ENCODE measurements at regions not wholly inside any gene's neighbourhood (a gene's known extent, or its start where the extent isn't known, plus 50 kb on each side); places are given as distances from the start of the nearest gene placed in this dataset.

DNA sequence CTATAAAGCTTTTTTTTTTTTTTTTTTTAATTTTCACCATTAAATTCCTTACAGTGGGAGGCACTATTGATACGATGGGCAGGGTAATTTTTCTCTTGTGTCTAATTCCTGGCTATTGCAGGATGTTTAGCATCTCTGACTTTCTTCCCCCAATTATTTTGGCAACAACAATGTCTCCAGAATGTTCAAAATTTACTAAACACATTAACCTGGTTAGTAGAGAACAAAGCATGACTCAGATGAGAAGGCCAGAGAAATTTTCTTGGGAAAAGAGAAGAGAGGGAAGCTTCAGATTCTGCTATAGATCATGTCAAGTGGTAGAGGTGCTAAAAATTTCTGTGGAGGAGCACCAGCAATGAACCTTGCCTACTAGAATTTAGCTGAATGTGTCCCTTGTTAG lies 171.5 kb upstream of the PRICKLE1 start:
- Histone ChIP-seq H2AFZ (ENCODE audit: control insufficient read depth, low read length) (no peak overlapping the region), H3K9me3 (ENCODE audit: control insufficient read depth, low read depth, low read length) (no peaks in the 10 kb centered on the region), H3K27me3 (ENCODE audit: control insufficient read depth, extremely low read depth, insufficient read depth, low read length) (no peaks in the 10 kb centered on the region), H3K27ac (ENCODE audit: control insufficient read depth, insufficient read depth, low read length) (no peak overlapping the region), H3K9ac (ENCODE audit: control insufficient read depth, extremely low read depth, insufficient read depth, low read length) (no peak overlapping the region), H3K36me3 (ENCODE audit: control insufficient read depth in 2 of 2, extremely low read depth in 1 of 2, insufficient read depth in 2 of 2, low read length in 2 of 2) (no peaks in the 10 kb centered on the region), H3K4me3 (ENCODE audit: control insufficient read depth in 2 of 3, extremely low read depth in 1 of 3, insufficient read depth in 2 of 3, low read depth in 1 of 3, low read length in 3 of 3) (no peak overlapping the region), H3K4me1 (ENCODE audit: control insufficient read depth, extremely low read depth, insufficient read depth, low read length) (peaks cover 38% of the 10 kb centered on the region), H4K20me1 (ENCODE audit: control insufficient read depth, extremely low read depth, insufficient read depth, low read length) (no peaks in the 10 kb centered on the region), H3K4me2 (ENCODE audit: control insufficient read depth, extremely low read depth, insufficient read depth, low read depth, low read length) (no peak overlapping the region), H3K79me2 (ENCODE audit: control insufficient read depth, insufficient read depth, low read length) (no peaks in the 10 kb centered on the region), H3K9me1 (ENCODE audit: control insufficient read depth, extremely low read depth, insufficient read depth, low read length) (no peaks in the 10 kb centered on the region)
- no peak for FAIRE-seq
- TF ChIP-seq, protein P1, sequence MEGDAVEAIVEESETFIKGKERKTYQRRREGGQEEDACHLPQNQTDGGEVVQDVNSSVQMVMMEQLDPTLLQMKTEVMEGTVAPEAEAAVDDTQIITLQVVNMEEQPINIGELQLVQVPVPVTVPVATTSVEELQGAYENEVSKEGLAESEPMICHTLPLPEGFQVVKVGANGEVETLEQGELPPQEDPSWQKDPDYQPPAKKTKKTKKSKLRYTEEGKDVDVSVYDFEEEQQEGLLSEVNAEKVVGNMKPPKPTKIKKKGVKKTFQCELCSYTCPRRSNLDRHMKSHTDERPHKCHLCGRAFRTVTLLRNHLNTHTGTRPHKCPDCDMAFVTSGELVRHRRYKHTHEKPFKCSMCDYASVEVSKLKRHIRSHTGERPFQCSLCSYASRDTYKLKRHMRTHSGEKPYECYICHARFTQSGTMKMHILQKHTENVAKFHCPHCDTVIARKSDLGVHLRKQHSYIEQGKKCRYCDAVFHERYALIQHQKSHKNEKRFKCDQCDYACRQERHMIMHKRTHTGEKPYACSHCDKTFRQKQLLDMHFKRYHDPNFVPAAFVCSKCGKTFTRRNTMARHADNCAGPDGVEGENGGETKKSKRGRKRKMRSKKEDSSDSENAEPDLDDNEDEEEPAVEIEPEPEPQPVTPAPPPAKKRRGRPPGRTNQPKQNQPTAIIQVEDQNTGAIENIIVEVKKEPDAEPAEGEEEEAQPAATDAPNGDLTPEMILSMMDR (optimal IDR thresholded peaks at IDR 0.05 in 1 of 3, IDR thresholded peaks at IDR 0.05 in 1 of 3, conservative IDR thresholded peaks at IDR 0.05 in 1 of 3; ENCODE audit: extremely low read depth in 1 of 3, insufficient read depth in 2 of 3, low read length in 3 of 3) = no peak
- no peak for TF ChIP-seq EZH2 (IDR thresholded peaks at IDR 0.05; ENCODE audit: low read length)
- DNase-seq (ENCODE audit: low read depth, low spot score) = no peak
- dilution Hi-C loops (cut with MboI; ENCODE audit: extremely low pct_ligation_motif_present, low sequenced_read_pairs) = no loop called here

DNA sequence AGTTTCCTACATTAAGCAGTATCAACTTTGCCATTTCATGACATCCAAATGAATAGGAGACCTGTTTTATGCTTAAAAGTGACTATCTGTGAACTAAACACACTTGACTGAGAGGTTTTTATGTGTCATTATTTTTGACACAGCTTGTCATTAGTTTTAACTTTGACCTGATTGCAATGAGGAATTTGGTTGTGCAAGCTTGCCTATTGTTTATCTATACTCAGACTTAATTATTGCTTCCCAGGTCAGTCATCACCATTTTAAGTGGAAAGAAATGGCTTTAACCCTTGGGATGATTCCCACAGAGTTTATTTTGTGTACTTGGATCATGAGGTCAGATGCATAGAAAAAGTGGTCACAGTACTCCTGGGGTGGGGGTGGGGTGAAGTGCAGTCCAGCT lies 171.0 kb upstream of the PRICKLE1 start:
- Histone ChIP-seq H3K27ac (ENCODE audit: control insufficient read depth, insufficient read depth, low read length) (no peak overlapping the region), H3K9ac (ENCODE audit: control insufficient read depth, extremely low read depth, insufficient read depth, low read length) (no peak overlapping the region), H3K79me2 (ENCODE audit: control insufficient read depth, insufficient read depth, low read length) (no peaks in the 10 kb centered on the region), H3K4me3 (ENCODE audit: control insufficient read depth in 2 of 3, extremely low read depth in 1 of 3, insufficient read depth in 2 of 3, low read depth in 1 of 3, low read length in 3 of 3) (no peak overlapping the region), H3K4me1 (ENCODE audit: control insufficient read depth, extremely low read depth, insufficient read depth, low read length) (peaks cover 38% of the 10 kb centered on the region), H2AFZ (ENCODE audit: control insufficient read depth, low read length) (no peak overlapping the region), H3K27me3 (ENCODE audit: control insufficient read depth, extremely low read depth, insufficient read depth, low read length) (no peaks in the 10 kb centered on the region), H3K9me1 (ENCODE audit: control insufficient read depth, extremely low read depth, insufficient read depth, low read length) (no peaks in the 10 kb centered on the region), H3K9me3 (ENCODE audit: control insufficient read depth, low read depth, low read length) (no peaks in the 10 kb centered on the region), H4K20me1 (ENCODE audit: control insufficient read depth, extremely low read depth, insufficient read depth, low read length) (no peaks in the 10 kb centered on the region), H3K4me2 (ENCODE audit: control insufficient read depth, extremely low read depth, insufficient read depth, low read depth, low read length) (no peak overlapping the region), H3K36me3 (ENCODE audit: control insufficient read depth in 2 of 2, extremely low read depth in 1 of 2, insufficient read depth in 2 of 2, low read length in 2 of 2) (no peaks in the 10 kb centered on the region)
- no peak for TF ChIP-seq EZH2 (IDR thresholded peaks at IDR 0.05; ENCODE audit: low read length)
- TF ChIP-seq, protein P1 (optimal IDR thresholded peaks at IDR 0.05 in 1 of 3, IDR thresholded peaks at IDR 0.05 in 1 of 3, conservative IDR thresholded peaks at IDR 0.05 in 1 of 3; ENCODE audit: extremely low read depth in 1 of 3, insufficient read depth in 2 of 3, low read length in 3 of 3) = no peak
- DNase-seq (ENCODE audit: low read depth, low spot score) (no peak), FAIRE-seq (no peak)
- dilution Hi-C loops (cut with MboI; ENCODE audit: extremely low pct_ligation_motif_present, low sequenced_read_pairs) = no loop called here

All from keratinocyte (primary cell).